NCI-H2029 treated with DMSO at 0.1 percent for 48 hours (cell line): ENCODE measurements at regions not wholly inside any gene's neighbourhood (a gene's known extent, or its start where the extent isn't known, plus 50 kb on each side); places are given as distances from the start of the nearest gene placed in this dataset.
A peak's percentile ranks its signal among the peaks of the same experiment; 100 is the strongest.
"Not testable (repeated sequence)": the region's sequence is repeated elsewhere in the genome, so short reads cannot be mapped to it uniquely, and the experiment has no call there.

Source experiments
- DNase-seq: peaks from one replicate; lab custom pipeline; 2025; lab: John Stamatoyannopoulos, UW

DNA sequence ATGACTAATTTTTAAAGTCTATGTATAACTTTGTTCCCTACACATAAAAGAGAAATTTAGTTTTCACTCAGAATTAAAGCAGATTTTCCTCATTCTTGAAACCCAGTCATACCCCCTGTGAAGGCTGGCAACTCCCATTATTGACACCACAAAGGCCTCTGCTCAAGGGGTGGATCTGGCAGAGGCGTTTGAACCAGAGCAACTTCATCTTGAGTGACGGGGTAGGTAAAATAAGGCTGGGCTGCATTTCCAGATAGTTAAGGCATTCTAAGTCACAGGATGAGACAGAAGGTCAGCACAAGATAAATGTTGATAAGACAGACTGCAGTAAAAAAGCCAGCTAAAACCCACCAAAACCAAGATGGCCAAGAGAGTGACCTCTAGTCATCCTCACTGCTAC, 177.2 kb upstream of the OR13F1 start:
- no peak for DNase-seq

GRCh38 chr9:104329245-104329644, 174.8 kb upstream of the OR13F1 start:
- DNase-seq = no peak

DNA sequence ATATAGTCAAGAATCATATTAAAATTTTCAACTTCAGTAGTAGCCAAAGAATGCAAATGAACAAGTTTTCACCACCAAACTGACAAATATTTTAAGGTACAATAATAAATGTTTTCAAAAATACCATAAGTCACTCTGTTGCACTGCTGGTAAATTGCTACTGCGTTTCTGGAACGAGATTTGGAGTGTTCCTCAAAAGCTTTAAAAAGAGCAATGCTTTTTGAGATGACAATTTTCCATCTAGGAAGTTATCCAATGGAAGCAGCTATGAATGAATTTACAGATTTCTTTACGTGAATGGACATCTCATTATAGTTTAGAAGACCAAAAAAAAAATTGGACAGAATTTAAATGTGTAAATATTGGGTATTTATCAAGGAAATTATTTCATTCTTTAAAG, 173.2 kb upstream of the OR13F1 start:
- DNase-seq = no peak

DNA sequence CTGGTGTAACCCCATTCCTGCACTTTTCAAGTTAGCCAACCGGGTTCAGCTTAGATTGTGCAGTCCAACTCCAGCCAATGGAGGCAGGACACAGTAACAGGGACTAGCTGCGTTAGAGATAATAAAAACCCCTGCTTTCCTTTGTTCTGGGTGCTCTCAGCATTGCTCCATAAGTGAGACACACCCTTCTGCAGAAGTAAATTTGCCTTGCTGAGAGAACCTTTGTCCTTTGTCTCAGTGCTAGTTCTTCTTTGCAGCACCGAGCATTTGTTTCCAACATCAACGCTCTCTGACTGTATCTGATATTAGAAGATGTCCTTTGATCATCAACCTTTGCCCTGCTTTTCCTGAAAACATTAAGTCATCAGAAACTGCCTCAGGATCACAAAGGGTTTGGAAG, 169.5 kb upstream of the OR13F1 start:
- no peak for DNase-seq

- no peak for DNase-seq
Measured at GRCh38 chr9:104339692-104340091, 164.4 kb upstream of the OR13F1 start.

DNA sequence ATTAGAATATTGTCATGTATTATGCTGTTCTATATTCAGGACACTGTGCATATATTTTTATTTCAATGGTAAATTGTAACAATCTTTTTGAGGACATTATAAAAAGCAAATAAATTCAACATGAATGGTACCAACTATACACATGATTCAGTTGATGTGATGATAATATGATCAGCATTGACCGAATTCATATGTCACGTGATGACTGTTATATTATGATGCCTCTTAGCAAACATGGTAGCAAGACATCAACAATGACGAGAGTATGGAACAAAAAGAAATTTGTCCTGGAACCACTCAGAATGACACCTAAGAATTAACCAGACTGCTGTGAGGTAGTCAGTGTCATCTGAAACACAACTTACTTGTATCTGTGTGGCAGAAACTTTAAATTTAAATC, 161.5 kb upstream of the OR13F1 start:
- no peak for DNase-seq

GRCh38 chr9:104345061-104345460, 159.0 kb upstream of the OR13F1 start:
- DNase-seq = no peak

- no peak for DNase-seq
Measured at GRCh38 chr9:104350541-104350940, 153.5 kb upstream of the OR13F1 start.

- no peak for DNase-seq
Measured at GRCh38 chr9:104351726-104352125, 152.3 kb upstream of the OR13F1 start.

DNA sequence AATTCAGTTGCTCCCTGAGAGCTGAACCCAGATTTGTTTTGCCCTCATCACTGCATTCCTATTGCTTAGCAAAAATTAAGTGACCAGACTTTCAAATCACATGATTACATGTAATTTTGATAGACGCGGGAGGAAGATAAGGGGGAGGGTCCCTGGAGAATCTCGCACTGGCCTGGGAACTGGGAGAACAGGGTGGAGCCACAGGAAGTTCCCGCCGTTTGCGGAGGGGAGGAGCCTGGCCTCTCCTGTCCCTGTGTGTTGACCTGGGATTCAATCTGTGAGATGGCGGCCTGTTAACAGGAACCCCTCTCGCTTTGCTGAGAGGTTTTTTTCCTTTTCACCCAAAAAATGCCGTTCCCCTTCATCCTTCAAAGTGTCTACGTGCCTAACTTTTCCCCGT, 142.9 kb upstream of the OR13F1 start:
- DNase-seq = no peak

- no peak for DNase-seq
Measured at GRCh38 chr9:104362912-104363472, 141.1 kb upstream of the OR13F1 start.

DNA sequence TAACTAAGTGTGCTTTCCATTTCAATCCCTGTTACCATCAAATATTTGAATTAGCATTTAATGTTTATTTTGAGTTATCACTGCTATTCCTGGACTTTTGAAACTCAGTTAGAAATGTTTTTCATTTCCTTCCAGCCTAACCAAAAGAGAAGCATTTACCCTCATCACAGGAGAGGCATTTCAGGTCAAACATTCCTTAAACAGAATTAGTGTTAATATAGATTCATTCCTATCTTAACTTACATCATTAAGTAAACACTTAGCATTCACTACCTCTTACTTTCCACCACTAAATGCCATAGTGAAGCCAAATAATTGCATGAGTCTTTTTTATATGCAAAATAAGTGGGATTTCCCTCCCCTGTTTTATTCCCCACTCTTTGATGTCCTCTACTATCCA, 136.6 kb upstream of the OR13F1 start:
- no peak for DNase-seq

DNA sequence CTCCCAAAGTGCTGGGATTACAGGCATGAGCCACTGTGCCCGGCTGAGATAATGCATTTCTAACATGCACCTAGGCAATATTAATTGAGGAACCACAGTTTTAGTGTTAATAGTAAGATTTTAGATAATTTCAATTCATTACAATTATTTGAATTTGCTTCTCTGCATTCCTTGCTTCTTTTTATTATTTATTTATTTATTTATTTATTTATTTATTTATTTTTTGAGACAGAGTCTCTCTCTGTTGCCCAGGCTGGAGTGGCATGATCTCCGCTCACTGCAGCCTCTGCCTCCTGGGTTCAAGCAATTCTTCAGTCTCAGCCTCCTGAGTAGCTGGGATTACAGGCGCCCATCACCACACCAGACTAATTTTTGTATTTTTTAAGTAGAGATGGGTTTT, 135.7 kb upstream of the OR13F1 start:
- DNase-seq = not testable (repeated sequence)

- no peak for DNase-seq
Measured at GRCh38 chr9:104374711-104375110, 129.4 kb upstream of the OR13F1 start.

- DNase-seq = no peak
Measured at GRCh38 chr9:104386013-104386412, 118.0 kb upstream of the OR13F1 start.

DNA sequence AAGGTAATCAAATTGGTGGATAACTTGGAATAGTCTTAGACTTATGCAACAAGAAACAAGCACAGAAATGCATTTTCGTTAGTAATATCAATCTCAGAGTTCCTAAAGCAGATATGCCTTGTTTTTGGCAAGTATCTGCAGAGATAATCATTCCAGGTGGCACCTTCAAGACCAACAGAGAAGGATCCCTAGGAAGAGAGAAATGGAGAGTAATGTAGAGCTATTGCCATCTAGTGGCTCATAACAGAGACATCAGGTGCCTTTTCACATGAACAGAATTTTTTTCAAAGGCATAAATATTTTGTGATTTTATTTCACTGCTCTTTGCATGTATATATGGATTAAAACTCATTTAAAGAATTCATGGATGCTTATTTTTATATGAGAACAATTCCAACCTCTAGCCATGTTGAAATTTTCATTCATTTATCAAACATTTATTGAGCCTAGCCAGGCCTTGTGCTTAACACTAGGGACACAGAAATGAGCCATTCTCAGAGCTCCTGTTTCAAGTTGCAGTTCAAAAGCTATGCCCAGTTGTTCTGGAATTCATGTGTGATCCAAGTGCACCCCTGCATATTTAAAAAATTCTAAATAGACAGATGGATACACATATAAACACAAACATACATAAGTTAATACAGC, 117.5 kb upstream of the OR13F1 start:
- DNase-seq = peak; percentile 54

- DNase-seq = no peak
Measured at GRCh38 chr9:104388071-104388470, 116.0 kb upstream of the OR13F1 start.

DNA sequence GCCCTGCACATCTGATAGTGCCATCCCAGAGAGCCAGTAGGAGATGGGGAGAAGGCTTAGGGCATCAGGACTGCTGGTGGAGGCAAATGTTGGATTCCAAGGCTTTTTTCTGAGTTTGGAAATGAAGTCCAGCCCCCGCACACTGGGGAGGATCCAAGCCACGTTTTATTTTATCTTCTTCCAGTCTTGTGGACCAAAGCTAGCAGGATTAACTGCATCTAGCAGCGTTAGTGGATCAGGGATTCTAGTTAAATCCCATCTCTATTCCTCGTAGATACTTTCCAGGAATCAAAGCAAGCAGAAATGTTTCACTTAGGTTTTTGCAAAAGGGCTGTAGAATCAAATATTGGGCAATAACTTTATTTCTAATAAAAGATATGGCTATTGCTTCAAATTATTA, 114.7 kb upstream of the OR13F1 start:
- DNase-seq = no peak

- not testable (repeated sequence) for DNase-seq
Measured at GRCh38 chr9:104394901-104395300, 109.2 kb upstream of the OR13F1 start.

- DNase-seq = no peak
Measured at GRCh38 chr9:104412238-104412637, 91.8 kb upstream of the OR13F1 start.

DNA sequence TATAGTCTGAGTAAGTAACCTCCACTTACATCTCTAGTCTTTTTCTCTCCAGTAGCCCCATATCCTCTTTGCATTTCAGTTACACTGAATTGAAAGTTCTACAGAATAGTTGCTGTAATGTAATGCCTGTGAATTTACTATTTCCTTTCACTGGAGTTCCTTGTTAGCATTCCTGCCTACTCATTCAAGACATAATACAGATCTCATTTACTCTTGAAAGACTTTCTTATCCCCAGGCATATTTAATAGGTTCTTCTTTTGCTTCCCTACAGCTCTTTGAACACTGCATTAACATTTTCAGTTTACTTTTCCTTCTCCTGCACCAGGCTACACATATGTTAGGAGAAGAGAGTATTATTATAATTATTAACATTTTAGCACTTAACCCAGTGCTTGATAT, 87.6 kb upstream of the OR13F1 start:
- DNase-seq = no peak

DNA sequence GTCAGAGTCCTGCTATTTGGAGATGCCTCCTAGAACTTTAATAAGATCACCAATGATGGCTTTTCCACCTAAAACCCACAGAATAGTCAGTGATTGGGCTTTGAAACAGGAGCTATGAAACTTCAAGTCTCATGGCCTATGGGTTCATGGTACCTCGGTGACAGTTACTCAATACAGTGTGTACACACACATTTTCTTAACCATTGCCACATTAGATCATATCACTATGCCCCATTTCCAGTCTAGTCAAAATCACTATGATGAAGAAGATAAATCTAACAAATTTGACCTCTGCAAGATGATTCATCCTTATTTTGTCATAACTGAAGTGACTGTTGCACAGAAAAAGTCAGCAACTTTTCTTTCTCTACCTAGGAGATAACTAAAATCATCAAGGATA, 86.8 kb upstream of the OR13F1 start:
- no peak for DNase-seq

DNA sequence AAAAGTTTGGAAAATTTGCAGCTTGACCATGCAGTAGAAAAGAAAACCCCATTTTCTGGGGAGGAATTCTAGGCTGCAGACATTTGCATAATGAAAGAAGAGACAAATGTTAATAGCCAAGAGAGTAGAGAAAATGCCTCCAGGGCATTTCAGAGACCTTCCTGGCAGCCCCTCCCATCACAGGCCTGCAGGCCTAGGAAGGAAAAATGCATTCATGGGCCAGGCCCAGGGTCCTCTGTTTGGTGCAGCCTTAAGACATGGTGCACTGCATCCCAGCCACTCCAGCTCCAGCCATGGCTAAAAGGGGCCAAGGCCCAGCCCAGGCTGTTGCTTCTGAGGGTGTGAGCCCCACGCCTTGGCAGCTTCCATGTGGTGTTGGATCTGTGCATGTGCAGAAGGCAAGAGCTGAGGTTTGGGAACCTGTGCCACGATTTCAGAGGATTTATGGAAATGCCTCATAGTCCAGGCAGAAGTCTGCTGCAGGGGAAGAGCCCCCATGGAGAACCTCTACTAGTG, 75.0 kb upstream of the OR13F1 start:
- no peak for DNase-seq

DNA sequence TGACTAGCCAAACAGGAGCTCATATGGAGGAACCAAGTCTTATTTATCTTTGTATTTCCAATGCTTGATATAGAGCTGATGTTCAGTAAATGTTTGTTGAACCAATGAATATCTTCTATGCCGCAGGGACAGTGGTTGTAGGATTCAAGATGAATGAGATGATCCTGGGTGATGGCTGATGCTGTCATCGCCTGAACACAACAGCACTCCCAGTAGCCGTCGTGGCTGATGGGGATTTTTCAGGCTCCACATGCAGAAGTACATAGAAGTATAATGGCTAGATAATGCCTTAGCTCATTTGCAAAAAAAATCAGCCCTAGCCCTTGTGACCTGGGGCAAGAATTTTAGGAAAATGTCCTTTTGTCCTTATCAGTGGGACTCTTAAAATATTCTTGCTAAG, 69.0 kb upstream of the OR13F1 start:
- no peak for DNase-seq
